ENCODE measurements at regions not wholly inside any gene's neighbourhood (a gene's known extent, or its start where the extent isn't known, plus 50 kb on each side); places are given as distances from the start of the nearest gene placed in this dataset.

GRCh38 chr12:85509081-85509856, 229.2 kb downstream of the ALX1 start:
- no peak for DNase-seq (ENCODE audit: extremely low spot score)
- TF ChIP-seq CTCF (IDR thresholded peaks at IDR 0.05) (no peak), EP300 (IDR thresholded peaks at IDR 0.05) (no peak), POLR2AphosphoS5 (IDR thresholded peaks at IDR 0.05) (no peak), POLR2A (IDR thresholded peaks at IDR 0.05; ENCODE audit: low read depth) (no peak)
- H3K36me3 ChIP-seq = no peaks in the 10 kb centered on the region
- WGBS = 65% methylated on average over 8 of the region's 8 CpGs
- H3K4me3 ChIP-seq = no peak overlapping the region
- H3K9me3 ChIP-seq = no peaks in the 10 kb centered on the region
- no peak overlapping the region for H3K27ac ChIP-seq (replicated peaks in 1 of 4)
- H3K27me3 ChIP-seq = no peaks in the 10 kb centered on the region
- intact Hi-C loops (cut with DNase I) = no loop called here
- no peaks in the 10 kb centered on the region for H3K4me1 ChIP-seq

GRCh38 chr12:85509857-85510256, 229.8 kb downstream of the ALX1 start:
- Histone ChIP-seq H3K27me3 (no peaks in the 10 kb centered on the region), H3K4me1 (no peaks in the 10 kb centered on the region), H3K36me3 (no peaks in the 10 kb centered on the region), H3K27ac (replicated peaks in 1 of 4) (no peak overlapping the region), H3K9me3 (no peaks in the 10 kb centered on the region), H3K4me3 (no peak overlapping the region)
- no peak for DNase-seq (ENCODE audit: extremely low spot score)
- TF ChIP-seq POLR2AphosphoS5 (IDR thresholded peaks at IDR 0.05) (no peak), POLR2A (IDR thresholded peaks at IDR 0.05; ENCODE audit: low read depth) (no peak)
- WGBS = 61% methylated on average over 3 of the region's 3 CpGs
- intact Hi-C loops (cut with DNase I) = no loop called here

GRCh38 chr12:85516039-85516438, 236.0 kb downstream of the ALX1 start:
- Histone ChIP-seq H3K9me3 (no peaks in the 10 kb centered on the region), H3K27me3 (no peaks in the 10 kb centered on the region), H3K4me1 (no peaks in the 10 kb centered on the region), H3K4me3 (no peak overlapping the region), H3K36me3 (no peaks in the 10 kb centered on the region), H3K27ac (replicated peaks in 1 of 4) (no peak overlapping the region)
- DNase-seq (ENCODE audit: extremely low spot score) = no peak
- TF ChIP-seq POLR2A (IDR thresholded peaks at IDR 0.05; ENCODE audit: low read depth) (no peak), POLR2AphosphoS5 (IDR thresholded peaks at IDR 0.05) (no peak), EP300 (IDR thresholded peaks at IDR 0.05) (no peak), CTCF (IDR thresholded peaks at IDR 0.05) (no peak)
- intact Hi-C loops (cut with DNase I) = no loop called here

GRCh38 chr12:85516667-85517325, 236.8 kb downstream of the ALX1 start:
- H3K9me3 ChIP-seq = no peaks in the 10 kb centered on the region
- no peak for DNase-seq (ENCODE audit: extremely low spot score)

More at GRCh38 chr12:85516667-85517325, 236.8 kb downstream of the ALX1 start:
- no peak for TF ChIP-seq POLR2AphosphoS5 (IDR thresholded peaks at IDR 0.05)
- TF ChIP-seq POLR2A (IDR thresholded peaks at IDR 0.05; ENCODE audit: low read depth) = no peak
- no peak for TF ChIP-seq EP300 (IDR thresholded peaks at IDR 0.05)
- no peak for TF ChIP-seq CTCF (IDR thresholded peaks at IDR 0.05)
- intact Hi-C loops (cut with DNase I) = no loop called here
- 49% methylated on average over 3 of the region's 3 CpGs for WGBS
- no peaks in the 10 kb centered on the region for H3K27me3 ChIP-seq
- H3K27ac ChIP-seq (replicated peaks in 1 of 4) = no peak overlapping the region
- no peaks in the 10 kb centered on the region for H3K4me1 ChIP-seq
- no peak overlapping the region for H3K4me3 ChIP-seq
- H3K36me3 ChIP-seq = no peaks in the 10 kb centered on the region

All from esophagus muscularis mucosa (tissue), 4 donors.